ENCODE measurements at regions not wholly inside any gene's neighbourhood (a gene's known extent, or its start where the extent isn't known, plus 50 kb on each side); places are given as distances from the start of the nearest gene placed in this dataset.

DNA sequence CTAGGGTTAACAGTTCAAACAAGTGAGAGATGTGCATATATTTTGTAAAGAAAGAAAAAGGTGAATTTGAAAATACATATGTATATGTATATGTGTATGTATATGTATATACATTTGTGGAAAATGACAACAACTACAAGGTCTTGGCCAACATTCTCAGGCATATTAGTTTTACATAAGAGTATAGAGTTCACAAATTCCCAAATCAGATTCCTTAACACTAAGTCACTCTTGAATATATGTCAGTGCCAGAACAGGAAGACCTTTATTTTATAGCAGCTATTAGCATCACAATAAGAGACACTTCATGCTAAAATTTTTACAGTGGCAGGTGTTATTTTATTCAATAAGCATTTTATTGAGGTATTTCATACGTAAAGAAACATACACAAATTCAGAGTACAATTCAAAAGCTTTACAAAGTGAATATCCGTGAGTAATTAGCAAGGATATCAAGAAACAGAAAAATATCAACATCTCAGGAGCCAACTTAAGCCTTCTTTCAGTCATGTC, 179.7 kb downstream of the SLC6A15 start:
- Histone ChIP-seq H3K4me3 (no peak overlapping the region), H3K27ac (no peak overlapping the region), H3K36me3 (no peaks in the 10 kb centered on the region), H3K27me3 (ENCODE audit: low read depth) (no peaks in the 10 kb centered on the region), H3K9me3 (no peaks in the 10 kb centered on the region), H3K4me1 (no peaks in the 10 kb centered on the region)
- ATAC-seq (no peak), DNase-seq (no peak)
- intact Hi-C loops (cut with DNase I), result no loop called here
- TF ChIP-seq, protein P1, sequence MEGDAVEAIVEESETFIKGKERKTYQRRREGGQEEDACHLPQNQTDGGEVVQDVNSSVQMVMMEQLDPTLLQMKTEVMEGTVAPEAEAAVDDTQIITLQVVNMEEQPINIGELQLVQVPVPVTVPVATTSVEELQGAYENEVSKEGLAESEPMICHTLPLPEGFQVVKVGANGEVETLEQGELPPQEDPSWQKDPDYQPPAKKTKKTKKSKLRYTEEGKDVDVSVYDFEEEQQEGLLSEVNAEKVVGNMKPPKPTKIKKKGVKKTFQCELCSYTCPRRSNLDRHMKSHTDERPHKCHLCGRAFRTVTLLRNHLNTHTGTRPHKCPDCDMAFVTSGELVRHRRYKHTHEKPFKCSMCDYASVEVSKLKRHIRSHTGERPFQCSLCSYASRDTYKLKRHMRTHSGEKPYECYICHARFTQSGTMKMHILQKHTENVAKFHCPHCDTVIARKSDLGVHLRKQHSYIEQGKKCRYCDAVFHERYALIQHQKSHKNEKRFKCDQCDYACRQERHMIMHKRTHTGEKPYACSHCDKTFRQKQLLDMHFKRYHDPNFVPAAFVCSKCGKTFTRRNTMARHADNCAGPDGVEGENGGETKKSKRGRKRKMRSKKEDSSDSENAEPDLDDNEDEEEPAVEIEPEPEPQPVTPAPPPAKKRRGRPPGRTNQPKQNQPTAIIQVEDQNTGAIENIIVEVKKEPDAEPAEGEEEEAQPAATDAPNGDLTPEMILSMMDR (IDR thresholded peaks at IDR 0.05), result no peak

DNA sequence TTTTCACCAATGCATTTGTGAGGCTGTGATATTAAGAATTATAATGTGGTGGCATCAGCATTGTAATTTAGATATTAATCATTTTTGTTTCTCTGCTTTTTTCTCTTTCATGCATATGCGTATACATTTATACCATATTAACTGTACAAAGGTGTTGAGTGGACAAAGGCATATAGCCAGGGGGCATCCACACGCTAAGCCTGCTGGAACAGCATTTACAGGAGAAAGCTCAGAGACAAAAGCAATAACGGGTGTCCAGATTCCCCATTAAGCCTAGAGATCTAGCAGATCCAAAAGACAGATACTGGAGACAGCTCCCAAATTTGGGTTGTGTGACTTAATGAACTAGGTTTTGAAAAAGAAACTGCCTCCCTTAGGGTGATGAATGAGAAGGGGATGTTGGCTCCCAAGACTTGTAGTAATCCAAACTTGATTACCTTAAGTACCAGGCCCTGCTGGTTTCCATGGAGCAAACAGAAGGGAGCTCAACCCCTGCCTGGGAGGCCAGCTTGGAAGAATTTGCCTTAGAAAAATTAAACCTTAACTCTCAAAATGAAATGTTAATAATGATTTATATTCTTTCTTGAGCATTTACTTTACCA, 181.9 kb downstream of the SLC6A15 start:
- Histone ChIP-seq H3K36me3 (no peaks in the 10 kb centered on the region), H3K9me3 (no peaks in the 10 kb centered on the region), H3K27ac (no peak overlapping the region), H3K27me3 (ENCODE audit: low read depth) (no peaks in the 10 kb centered on the region), H3K4me1 (no peaks in the 10 kb centered on the region), H3K4me3 (no peak overlapping the region)
- intact Hi-C loops (cut with DNase I), result no loop called here
- DNase-seq, result no peak
- no peak for ATAC-seq
- TF ChIP-seq, protein P1 (IDR thresholded peaks at IDR 0.05), result no peak

DNA sequence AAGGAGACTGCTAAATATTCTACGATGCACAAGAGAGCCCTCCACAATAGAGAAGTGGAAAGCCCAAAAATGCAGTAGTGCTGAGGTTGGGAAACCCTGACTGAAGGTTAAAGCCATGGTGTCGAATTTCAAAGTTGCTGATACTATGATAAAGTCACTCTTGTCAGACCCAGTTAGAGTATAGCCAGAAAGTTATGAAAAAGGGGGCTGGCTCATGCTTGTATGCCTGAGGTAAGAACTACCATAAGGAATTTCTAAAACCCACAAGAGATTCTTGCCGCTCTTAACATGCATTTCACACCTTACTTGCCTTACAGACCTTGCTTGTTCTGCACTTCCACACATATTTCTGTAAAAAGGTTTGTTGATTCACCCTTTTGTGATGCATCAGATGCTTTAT, 184.6 kb downstream of the SLC6A15 start:
- Histone ChIP-seq H3K4me1 (no peaks in the 10 kb centered on the region), H3K4me3 (no peak overlapping the region), H3K27me3 (ENCODE audit: low read depth) (no peaks in the 10 kb centered on the region), H3K9me3 (no peaks in the 10 kb centered on the region), H3K36me3 (no peaks in the 10 kb centered on the region), H3K27ac (no peak overlapping the region)
- intact Hi-C loops (cut with DNase I), result no loop called here
- peak; percentile 91 to 94 for ATAC-seq
- TF ChIP-seq, protein P1 (IDR thresholded peaks at IDR 0.05), result no peak
- DNase-seq, result no peak

DNA sequence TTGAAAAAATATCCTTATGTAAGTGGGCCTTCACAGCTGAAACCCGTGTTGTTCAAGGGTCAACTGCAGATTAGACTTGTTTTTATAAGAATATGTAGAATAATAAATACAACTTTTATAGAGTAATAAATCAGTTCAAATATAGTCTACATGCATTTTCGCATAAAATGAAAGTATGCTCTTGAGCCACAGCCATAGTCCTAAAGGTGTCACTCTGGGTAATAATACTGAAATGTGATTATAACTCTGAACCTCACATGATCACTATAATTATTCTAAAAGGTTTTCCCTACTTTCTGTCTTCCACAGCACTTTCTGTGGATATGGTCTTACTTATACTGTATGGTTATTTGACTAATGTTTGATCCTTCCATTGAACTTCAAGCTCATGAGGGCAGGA, 185.8 kb downstream of the SLC6A15 start:
- ATAC-seq (no peak), DNase-seq (no peak)
- intact Hi-C loops (cut with DNase I), result no loop called here
- H3K27me3 ChIP-seq (ENCODE audit: low read depth), result no peaks in the 10 kb centered on the region
- H3K9me3 ChIP-seq, result no peaks in the 10 kb centered on the region
- H3K27ac ChIP-seq, result no peak overlapping the region
- H3K36me3 ChIP-seq, result no peaks in the 10 kb centered on the region
- TF ChIP-seq, protein P1 (IDR thresholded peaks at IDR 0.05), result no peak
- no peaks in the 10 kb centered on the region for H3K4me1 ChIP-seq
- no peak overlapping the region for H3K4me3 ChIP-seq

DNA sequence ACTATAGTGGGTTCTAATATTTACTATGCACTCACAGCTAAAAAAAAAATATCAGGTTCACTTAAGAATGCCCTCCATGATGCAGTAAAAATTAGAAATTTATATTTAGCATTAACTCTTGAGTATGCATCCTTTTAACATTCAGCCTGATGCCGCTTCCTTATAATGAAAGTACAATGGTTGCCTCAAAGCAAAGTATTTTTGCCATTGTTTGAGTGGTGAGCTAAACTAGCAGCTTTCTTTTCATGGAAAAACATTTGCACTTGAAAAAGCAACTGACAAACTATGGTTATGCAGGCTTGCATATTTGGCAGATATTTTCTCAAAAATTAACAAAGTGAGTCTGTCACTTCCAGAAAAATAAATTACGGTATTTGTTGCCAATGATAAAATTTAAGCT, 188.6 kb downstream of the SLC6A15 start:
- H3K36me3 ChIP-seq, result no peaks in the 10 kb centered on the region
- TF ChIP-seq, protein P1 (IDR thresholded peaks at IDR 0.05), result no peak
- no peak for ATAC-seq
- H3K27me3 ChIP-seq (ENCODE audit: low read depth), result no peaks in the 10 kb centered on the region
- no peaks in the 10 kb centered on the region for H3K4me1 ChIP-seq
- H3K4me3 ChIP-seq, result no peak overlapping the region
- H3K27ac ChIP-seq, result no peak overlapping the region
- no peaks in the 10 kb centered on the region for H3K9me3 ChIP-seq
- DNase-seq, result no peak
- intact Hi-C loops (cut with DNase I), result no loop called here

Measured in lower lobe of right lung (tissue), 2 donors.